GM23338 (cell line): ENCODE measurements at regions not wholly inside any gene's neighbourhood (a gene's known extent, or its start where the extent isn't known, plus 50 kb on each side); places are given as distances from the start of the nearest gene placed in this dataset.

Experiments used
- CTCF ChIP-seq, 2 experiments: fragments of 200-600 bp in 1 of 2; sonication (generic) in 1 of 2; conservative IDR thresholded peaks; 2 replicates each; pipeline versions ENCODE4 v1.5.1 to v1.6.1; 2016 to 2017; ENCODE audit warnings: antibody characterized with exemption in 2 of 2, low read depth in 2 of 2, mild to moderate bottlenecking in 2 of 2, moderate library complexity in 1 of 2
- EZH2 ChIP-seq: fragments of 200-600 bp; sonication (generic); IDR thresholded peaks from one replicate; pipeline ENCODE4 v1.8.0; 2017; ENCODE audit warnings: antibody characterized with exemption, mild to moderate bottlenecking, low read depth; ENCODE audit not compliant: unreplicated experiment
- EZH2phosphoT487 ChIP-seq: fragments of 200-600 bp; sonication (generic); IDR thresholded peaks from one replicate; pipeline ENCODE4 v1.8.1; 2018; ENCODE audit warnings: antibody characterized with exemption; ENCODE audit not compliant: unreplicated experiment
- JUNB ChIP-seq: IDR thresholded peaks from one replicate; pipeline ENCODE4 v1.6.1; 2016; ENCODE audit warnings: antibody characterized with exemption; ENCODE audit not compliant: unreplicated experiment
- POLR2AphosphoS5 ChIP-seq: IDR thresholded peaks from 2 replicates; pipeline ENCODE4 v1.6.1; 2016; ENCODE audit warnings: antibody characterized with exemption, low read depth
- REST ChIP-seq: IDR thresholded peaks from one replicate; pipeline ENCODE4 v1.6.1; 2018; ENCODE audit warnings: antibody characterized with exemption; ENCODE audit not compliant: unreplicated experiment
- STAT1 ChIP-seq: IDR thresholded peaks from one replicate; pipeline ENCODE4 v1.6.1; 2016; ENCODE audit warnings: antibody characterized with exemption; ENCODE audit not compliant: unreplicated experiment
- ZNF331 ChIP-seq: fragments of 250-450 bp; sonication (Bioruptor Pico); IDR thresholded peaks from 2 replicates; pipeline ENCODE4 v1.5.0; 2020; ENCODE audit warnings: low read depth, mild to moderate bottlenecking, moderate library complexity

GRCh38 chr5:174376726-174377373, 331.3 kb downstream of the NSG2 start:
- no peak for TF ChIP-seq EZH2
- no peak for TF ChIP-seq EZH2phosphoT487
- no peak for TF ChIP-seq CTCF (conservative IDR thresholded peaks at IDR 0.05; ENCODE audit: low read depth in 2 of 2)
- no peak for TF ChIP-seq ZNF331 (CRISPR knock-in tag)
- TF ChIP-seq REST: no peak
- no peak for TF ChIP-seq POLR2AphosphoS5
- TF ChIP-seq JUNB: no peak
- no peak for TF ChIP-seq STAT1
